GM18867 (cell line): ENCODE measurements at regions not wholly inside any gene's neighbourhood (a gene's known extent, or its start where the extent isn't known, plus 50 kb on each side); places are given as distances from the start of the nearest gene placed in this dataset.
"Not testable (repeated sequence)": the region's sequence is repeated elsewhere in the genome, so short reads cannot be mapped to it uniquely, and the experiment has no call there.

ENCODE experiments used
- ATAC-seq: cut with Tn5 transposase; IDR thresholded peaks from one replicate; pipeline ENCODE4 v1.9.1; 2021; ENCODE audit warnings: mild to moderate bottlenecking, moderate library complexity; ENCODE audit not compliant: unreplicated experiment

DNA sequence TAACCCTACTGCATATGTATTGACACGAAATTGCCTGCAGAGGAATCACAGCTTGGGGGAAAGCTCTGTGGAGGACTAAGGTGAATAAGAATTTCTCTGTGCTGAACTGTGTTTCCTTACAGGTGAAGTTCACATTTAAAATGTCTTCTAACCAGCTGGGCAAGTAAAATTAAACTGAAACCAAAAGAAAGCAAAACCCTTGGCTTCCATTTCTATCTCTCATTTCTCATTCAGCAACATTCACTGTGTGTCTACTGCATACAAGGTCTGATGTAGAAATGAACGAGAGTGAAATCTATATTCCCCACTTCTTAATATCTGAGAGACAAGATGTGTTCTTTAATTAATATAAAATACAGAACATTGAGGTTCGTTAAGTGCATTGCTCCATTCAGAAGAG is 397.3 kb downstream of the SOX11 start:
- ATAC-seq = no peak

DNA sequence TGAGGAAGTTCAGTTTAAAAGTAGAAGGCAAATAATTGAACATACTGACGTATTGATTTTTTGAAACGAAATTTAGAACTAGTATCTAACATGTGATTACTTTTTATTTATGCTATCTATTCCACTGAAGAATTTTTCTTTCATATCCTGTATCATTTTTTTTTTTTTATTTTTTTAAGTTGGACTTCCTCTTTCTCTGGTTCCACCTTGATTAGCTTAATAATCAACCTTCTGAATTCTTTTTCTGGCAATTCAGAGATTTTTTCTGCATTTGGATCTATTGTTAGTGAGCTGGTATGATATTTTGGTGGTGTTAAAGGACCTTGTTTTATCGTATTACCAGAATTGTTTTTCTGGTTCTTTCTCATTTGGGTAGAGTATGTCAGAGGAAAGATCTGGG is 411.2 kb downstream of the SOX11 start:
- no peak for ATAC-seq

DNA sequence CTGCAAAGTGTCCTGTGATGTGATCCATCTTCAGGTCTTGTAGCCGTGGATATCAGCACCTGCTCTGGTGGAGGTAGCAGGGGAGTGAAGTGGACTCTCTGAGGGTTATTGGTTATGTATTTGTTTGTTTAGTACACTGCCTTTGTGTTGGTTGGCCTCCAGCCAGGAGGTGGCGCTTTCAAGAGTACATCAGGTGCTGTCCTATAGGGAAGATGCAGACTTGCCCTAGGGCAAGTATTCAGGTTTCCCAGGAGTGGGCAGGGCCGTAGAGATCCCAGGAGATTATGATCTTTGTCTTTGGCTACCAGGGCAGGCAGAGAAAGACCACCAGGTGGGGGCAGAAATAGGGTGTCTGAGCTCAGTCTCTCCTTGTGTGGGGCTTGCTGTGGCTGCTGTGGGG is 411.8 kb downstream of the SOX11 start:
- ATAC-seq = no peak

DNA sequence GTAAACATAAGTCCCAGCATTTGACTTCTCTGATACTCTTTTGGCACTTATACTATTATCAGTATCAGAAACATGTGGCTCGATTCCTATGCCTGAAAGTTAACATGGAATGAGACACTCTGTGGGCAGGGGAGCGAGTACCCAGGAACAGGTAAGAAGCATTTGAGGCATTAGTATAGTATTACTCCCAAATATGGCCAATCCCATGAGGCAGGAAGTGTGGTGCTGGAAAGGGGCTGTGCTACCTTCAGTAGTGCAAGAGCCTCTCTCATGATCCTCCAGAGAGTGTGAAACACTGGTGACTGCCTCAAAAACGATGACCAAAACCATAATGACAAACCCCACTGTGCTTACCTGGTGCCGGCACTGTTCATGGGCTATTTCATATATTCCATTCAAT is 415.1 kb downstream of the SOX11 start:
- ATAC-seq = no peak

DNA sequence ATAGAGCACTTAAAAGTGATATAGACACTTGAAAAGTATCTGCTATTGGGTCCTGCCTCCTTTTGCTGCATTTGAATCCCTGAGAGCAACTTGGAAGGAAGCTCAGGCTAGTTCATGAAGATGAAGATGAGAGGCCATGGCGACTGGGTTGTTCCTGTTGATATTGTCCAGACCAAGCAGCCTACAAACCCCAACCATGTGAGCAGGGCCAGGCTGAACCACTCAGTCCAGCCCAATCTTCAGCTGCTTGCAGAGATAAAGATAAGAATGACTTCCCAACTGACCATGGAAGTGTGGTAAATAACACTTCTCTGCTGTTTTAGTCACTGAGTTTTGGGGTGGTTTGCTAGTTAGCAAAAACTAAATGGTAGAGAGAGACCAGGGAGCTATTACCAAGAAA is 417.6 kb downstream of the SOX11 start:
- ATAC-seq = no peak

DNA sequence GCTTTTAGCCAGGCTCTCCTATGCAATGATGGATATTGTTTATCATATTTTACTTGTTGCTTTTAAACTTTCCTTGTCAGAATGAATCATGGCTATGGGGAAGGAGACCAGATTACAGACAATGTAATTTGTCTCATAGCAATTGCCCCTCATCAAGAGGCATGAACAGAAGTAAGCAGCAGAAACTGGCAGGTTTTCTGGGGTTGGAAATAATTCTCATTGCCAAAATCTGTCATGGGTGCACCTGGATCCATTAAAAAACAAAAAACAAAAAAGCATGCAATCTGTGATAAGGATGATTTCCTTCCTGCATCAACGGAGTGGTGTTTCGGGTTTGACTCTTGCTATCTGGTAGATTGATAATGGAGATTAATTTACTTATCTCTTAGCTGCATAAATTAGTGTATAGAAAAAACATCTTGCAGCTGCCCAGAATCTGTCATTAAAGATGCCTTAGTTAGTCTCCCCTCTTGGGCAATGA is 419.6 kb downstream of the SOX11 start:
- ATAC-seq = no peak

DNA sequence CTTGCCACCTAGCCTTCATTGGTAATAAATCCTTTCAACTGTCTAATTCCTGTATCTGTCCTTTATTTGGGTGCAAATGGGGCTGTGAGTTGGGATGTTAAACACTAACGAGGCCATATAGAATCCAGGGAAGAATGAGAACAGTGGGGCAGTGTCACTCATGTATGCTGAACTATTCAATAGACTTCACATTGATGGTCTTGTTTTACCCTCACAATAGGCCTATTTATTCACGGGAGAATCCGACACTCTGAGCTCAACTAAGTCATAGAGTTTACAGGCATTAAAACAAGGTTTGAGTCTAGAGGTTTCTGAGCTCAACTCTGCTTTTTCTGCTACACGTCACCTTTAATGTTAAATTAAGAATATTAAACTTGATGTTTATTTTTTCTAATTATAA is 421.6 kb downstream of the SOX11 start:
- no peak for ATAC-seq

DNA sequence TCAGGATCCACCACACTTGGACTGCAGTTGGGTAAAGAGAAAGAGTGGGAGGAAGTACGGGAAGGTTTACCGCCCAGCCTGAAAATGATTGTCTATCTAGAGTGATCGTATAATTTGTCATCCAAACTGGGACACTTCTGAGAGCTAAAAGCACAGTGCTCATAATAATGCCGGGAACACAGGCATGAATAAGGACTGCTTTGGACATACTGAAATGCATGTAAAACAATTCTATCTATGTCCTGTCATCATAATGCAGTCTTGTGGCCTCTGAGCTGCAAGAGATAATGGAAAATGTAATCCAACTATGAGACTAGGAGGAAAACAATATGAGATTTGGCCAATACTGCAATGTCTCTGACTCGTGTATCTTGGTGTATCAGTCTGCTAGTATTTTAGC is 435.5 kb downstream of the SOX11 start:
- no peak for ATAC-seq

DNA sequence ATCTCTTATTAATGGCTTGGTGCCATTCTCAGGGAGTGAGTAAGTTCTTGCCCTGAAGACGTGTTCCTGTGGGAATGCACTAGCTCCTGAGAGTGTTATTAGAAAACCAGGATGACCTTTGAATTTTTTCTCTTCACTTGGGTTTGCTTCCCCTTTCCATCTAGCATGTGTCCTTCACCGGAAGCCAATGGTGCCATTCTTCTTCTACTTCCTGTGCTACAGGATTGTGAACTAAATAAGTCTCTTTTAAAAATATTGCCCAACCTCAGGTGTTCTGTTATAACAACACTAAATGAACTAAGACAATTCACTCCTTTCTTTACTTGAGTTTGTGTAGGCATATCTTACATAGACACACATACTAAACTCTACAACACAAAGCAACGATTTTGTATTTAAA is 447.0 kb downstream of the SOX11 start:
- ATAC-seq = no peak

DNA sequence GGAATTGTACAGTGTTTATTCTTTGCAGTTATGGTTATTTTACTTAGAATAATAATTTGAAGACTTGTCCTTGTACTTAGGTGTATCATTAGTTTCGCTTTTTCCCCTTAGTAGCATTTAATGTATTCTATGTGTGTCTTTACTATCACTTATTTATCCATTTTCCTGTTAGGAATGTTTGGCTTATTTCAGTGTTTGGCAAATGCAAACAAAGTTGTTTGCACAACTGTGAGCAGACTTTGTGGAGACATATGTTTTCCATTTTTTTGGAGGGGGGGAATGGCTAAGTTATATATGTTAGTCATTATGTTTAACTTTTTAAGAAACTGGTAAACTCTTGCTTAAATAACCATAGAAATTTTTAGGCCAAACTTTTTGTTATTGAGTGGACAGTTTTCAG is 447.7 kb downstream of the SOX11 start:
- no peak for ATAC-seq

DNA sequence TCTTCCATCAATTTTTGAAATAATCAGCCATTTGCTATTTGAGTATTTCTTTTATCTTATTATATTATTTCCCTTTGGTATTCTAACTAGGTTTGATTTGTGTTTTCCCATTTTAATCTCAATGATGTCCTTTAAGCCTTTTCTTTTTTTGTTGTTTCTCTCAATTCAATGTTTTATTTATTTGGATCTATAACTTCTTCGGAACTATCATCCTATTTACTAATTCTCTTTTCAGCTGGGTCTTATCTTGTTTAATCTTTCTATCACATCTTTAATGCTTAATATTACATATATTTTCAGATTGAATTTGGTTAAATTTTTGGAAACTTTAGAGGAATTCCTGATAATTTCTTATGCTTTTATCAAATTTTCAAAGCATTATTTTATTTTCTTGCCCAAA is 448.3 kb downstream of the SOX11 start:
- no peak for ATAC-seq

DNA sequence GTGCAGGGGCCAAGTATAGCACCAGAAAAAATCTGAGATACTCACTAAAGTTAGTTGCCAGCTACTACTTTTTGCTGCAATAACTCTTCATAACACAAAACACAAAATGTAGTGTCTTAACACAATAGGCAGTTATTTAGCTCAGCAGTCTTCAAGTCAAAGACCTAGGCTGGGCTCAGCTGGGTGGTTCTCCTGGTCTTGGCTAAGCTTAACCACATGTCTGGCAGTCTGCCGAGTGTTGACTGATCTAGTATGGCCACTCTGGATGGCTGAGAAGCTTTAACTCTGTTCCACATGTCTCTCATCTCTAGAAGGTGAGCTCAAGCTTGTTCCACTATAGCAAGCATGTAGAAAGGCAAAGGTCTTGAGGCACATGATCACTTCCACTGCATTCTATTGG is 451.6 kb downstream of the SOX11 start:
- no peak for ATAC-seq

DNA sequence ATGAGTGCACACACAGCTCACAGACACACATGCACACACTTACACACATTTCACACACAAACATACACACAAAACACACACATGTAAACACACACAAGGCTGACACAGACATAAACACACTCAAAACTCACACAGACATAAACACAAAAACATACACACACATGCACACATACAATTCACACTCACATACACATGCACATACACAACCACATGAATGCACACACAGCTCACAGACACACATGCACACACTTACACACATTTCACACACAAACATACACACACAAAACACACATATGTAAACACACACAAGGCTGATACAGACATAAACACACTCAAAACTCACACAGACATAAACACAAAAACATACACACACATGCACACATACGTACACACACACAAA is 455.0 kb downstream of the SOX11 start:
- ATAC-seq = not testable (repeated sequence)

DNA sequence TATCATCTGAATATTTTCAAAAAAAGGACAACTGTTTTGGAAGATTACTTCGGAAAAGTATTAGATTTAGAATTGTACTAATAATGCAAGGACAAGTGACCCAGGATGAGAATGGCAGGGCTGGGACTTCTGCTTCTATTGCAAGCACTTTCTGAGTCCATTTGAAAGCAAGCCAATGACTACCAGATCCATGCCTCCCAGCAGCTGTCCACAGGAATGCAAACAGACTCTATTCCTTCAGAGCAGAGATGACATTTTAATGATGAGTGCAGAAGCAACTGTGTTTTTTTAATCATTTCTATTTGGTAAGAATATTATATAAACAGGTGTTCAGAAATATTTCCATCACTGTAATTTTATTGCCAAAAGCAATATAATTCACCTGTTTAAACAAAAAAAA is 456.7 kb downstream of the SOX11 start:
- ATAC-seq = no peak

DNA sequence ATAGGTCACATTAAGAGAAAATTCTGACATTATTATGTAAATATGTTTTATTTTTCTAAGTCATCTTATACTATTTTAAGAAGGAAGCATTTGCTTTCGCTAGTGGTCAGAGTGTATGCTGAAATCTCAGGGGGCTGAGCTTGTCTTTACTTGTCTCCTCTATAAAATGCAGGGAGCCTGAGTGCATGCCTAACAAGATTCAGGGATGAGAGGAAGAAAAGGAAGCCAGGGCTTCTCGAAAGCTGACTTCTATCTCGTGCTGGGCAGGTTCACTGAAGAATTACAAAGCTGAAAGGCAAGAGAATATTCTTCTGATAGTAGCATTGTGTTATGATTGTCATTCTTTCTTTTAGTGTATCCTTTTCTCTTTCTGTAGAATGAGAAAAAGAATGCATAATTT is 467.4 kb downstream of the SOX11 start:
- no peak for ATAC-seq

DNA sequence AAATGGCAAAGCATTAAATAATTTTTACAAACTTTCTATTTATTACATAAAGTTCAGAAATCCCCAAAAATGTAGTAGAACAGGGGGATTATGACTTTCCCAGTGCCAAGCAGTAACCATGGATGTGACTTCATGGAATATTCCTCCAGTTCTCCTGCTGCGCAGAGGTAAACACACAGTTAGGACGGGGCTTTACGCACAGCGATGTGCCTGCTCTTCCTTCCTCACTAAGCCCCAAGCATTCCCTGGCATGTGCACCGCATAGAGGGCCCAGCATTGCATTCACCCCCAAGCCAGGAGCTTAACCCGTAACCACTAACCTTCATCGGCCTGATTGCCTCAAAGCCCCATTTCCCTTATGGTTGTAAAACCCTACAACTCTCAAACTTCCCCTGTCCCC is 471.7 kb downstream of the SOX11 start:
- ATAC-seq = no peak

DNA sequence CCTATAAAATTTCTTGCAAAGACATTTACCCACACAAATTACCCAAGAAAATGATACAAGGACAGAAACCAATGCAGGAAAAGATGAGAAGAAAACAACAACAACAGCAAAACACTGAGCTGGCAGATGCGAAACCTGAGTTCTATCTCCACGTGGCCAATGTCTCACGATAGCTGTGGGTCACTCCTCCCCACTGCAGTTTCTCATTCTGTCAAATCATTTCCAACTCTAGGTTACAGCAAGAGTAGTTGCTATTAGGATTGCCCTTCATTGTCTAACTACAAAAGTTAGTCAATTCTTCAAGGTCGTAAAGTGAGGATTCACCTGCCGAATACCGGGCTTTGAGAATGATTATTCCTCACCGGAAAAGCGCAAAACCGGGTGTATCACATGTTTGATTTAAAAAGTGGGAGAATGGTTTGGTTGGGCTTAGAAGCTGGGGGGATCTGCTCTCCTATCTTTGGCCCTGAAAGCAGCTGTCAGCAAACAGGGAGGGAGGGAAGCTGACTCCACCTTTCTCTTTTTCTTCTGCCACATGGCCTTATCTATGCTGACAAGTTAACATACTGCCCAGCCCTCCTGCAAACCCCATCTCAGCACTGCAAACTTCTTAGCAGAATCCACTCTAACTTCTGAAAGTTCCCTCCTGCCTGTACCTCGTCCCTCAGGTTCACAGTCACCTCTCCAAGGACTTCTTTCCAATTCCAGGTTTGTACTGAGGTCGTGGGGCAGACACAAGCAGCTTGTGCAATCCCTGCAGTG is 473.0 kb downstream of the SOX11 start:
- ATAC-seq = no peak

DNA sequence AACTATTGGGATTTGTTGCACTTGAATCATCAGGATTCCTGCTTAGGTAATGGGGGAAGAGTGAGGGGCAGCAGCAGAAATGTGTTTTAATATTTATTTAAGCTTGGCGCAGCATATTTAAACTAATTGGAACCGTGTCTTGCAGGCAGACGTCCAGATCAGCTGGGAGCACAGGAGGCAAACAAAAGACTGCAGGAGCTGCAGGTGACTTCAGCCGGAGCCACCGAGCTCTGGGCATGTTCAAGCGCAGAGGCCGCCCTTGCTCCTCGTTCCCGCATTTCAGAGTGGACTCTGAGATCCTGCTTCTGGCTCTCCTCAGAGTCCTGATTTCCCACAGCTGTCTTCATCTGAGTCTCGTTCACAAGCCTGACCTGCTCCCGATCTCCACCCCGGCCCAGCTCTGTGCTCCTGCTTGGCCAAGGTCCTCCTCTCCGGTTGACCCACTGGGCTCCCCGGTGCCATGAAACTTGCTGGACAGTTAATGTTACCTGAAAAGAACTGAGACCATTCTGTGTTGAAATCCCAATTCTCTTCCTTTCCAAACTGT is 475.5 kb downstream of the SOX11 start:
- no peak for ATAC-seq

DNA sequence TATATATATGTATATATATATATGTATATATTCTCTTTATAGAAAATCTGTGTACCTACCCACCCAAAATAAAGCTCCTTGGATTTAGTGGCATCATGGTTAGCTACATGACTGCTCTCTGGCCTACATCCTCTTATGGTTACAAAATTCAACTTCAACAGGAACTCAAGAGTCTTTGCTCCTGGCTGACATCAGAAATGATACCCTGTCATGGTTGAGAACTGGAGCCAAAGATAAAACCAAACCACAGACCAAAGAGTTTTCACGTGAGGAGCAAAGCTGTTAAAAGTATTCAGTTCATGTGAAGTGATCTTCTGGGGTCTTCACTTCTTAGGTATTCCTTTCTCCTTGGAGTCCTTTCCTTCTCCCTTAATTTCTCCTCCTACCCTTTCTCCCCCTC is 476.3 kb downstream of the SOX11 start:
- ATAC-seq = no peak

DNA sequence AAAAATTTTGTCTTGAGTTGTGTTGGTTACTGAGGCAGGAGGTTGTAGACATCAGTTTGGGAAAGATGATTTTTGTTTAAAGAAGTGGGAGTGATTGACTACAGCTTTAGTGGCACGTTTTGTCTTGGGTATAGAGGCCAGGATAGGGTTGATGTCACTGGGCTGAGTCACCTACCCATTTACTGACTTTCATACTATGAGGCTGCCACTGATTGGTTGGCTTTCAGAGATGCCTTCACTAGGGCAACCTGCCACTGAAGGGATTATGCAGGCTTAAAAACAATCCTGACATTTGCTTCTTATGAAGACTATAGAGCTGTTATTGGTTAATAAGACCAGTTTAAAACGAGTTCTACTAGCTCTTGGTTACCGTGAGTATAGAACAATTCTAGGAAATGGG is 479.1 kb downstream of the SOX11 start:
- no peak for ATAC-seq

DNA sequence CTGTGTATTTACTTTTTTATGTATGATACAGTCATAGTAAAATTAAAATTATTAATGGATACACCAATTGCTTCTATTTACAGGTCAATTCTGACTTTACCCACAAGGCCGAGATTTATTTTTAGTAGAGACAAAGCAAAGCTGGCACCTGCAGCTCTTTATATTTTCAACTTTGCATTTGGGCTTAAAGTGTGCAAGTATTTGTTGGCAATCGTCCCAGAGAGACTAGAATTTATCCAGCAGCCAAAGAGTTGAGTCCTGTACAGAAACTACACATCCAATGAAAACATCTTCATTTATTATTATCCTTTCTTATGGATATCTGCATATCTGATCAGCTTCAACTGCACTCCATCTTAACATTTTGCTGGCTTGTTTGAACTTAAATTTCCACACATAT is 485.6 kb downstream of the SOX11 start:
- ATAC-seq = no peak

DNA sequence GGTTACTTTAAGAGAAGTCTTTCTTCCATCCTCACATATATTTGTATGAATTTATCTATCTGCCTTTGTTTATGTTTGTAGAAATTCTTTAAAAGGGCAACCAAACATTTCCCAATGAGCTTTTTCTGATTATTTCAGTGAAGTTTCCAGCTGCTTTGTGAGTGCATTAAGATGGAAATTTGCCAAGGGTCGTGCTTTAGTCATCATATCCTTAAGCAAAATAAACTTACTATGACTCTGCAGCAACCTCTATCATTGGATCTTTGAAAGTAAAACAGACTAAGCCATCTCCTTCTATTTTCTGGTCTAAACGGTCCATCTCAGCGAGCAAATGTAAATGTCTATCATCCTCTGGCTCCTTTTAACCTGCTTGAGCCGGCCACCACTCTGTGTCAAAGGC is 489.3 kb downstream of the SOX11 start:
- ATAC-seq = no peak

DNA sequence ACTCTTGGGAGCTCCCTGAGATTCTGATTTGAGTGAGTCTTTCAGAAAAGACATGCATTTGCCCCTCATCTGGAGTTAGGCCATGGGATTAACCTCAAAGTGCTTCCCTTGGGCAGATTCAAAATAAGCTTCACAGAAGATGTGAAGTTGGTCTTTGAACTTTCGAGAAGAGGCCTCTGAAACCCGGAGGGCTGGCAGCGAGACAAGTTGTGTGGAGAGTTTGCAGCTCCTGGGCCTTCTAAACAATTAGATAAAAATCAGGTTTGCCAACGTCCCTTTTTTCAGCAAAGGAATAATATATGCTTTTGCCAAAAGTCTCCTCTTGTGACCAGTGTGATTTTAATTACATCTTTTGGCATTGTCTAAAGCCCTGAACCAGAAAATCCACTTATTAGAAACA is 489.7 kb downstream of the SOX11 start:
- no peak for ATAC-seq
